GM12865 (cell line): ENCODE measurements at regions not wholly inside any gene's neighbourhood (a gene's known extent, or its start where the extent isn't known, plus 50 kb on each side); places are given as distances from the start of the nearest gene placed in this dataset.

Experiments
- DNase-seq: peaks from one replicate; pipeline ENCODE4 v3.0.0; 2010; ENCODE audit warnings: low read depth
- H3K4me3 ChIP-seq: 2 replicates; pipeline ENCODE4 v1.5.1; 2011; ENCODE audit warnings: mild to moderate bottlenecking, low read depth, low read length, control low read depth
- TF ChIP-seq, protein P1 (sequence below): IDR thresholded peaks from 2 replicates; pipeline ENCODE4 v1.5.1; 2011; ENCODE audit warnings: low read length, control low read depth, low read depth, inconsistent platforms; ENCODE audit not compliant: insufficient read depth; ENCODE audit errors: missing control alignments

DNA sequence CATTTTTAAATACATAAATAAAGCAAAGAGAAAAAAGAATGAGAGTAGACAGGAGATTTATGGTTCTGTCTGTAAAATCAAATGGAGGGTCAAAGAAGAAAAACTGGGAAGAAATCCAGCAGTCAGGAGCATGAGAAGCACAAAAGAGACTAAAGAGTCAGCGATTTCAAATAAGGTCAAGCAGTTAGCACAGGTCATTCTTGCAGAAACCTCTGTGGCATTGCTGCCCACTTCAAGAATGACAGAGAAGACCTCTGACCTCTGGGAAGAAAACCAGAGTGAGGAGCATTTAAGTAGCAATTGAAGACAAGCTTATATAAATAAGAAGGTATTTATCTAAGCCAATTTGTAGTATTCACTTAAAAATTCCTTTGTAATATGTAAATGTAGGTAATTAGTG, 172.0 kb upstream of the SPOPL start:
- DNase-seq, result no peak
- TF ChIP-seq, protein P1, sequence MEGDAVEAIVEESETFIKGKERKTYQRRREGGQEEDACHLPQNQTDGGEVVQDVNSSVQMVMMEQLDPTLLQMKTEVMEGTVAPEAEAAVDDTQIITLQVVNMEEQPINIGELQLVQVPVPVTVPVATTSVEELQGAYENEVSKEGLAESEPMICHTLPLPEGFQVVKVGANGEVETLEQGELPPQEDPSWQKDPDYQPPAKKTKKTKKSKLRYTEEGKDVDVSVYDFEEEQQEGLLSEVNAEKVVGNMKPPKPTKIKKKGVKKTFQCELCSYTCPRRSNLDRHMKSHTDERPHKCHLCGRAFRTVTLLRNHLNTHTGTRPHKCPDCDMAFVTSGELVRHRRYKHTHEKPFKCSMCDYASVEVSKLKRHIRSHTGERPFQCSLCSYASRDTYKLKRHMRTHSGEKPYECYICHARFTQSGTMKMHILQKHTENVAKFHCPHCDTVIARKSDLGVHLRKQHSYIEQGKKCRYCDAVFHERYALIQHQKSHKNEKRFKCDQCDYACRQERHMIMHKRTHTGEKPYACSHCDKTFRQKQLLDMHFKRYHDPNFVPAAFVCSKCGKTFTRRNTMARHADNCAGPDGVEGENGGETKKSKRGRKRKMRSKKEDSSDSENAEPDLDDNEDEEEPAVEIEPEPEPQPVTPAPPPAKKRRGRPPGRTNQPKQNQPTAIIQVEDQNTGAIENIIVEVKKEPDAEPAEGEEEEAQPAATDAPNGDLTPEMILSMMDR, result no peak
- no peak overlapping the region for H3K4me3 ChIP-seq

GRCh38 chr2:138333121-138333520, 168.4 kb upstream of the SPOPL start:
- TF ChIP-seq, protein P1, result no peak
- no peak for DNase-seq
- H3K4me3 ChIP-seq, result no peak overlapping the region

GRCh38 chr2:138333677-138334076, 167.9 kb upstream of the SPOPL start:
- TF ChIP-seq, protein P1, result no peak
- DNase-seq, result peak; percentile 8
- H3K4me3 ChIP-seq, result no peak overlapping the region

- TF ChIP-seq, protein P1, result no peak
- DNase-seq, result no peak
- no peak overlapping the region for H3K4me3 ChIP-seq
These were observed 167.2 kb upstream of the SPOPL start for GRCh38 chr2:138334323-138334722.

- no peak overlapping the region for H3K4me3 ChIP-seq
- TF ChIP-seq, protein P1, result no peak
- no peak for DNase-seq
These were observed 166.5 kb upstream of the SPOPL start for GRCh38 chr2:138335036-138335435.

GRCh38 chr2:138336146-138336545, 165.4 kb upstream of the SPOPL start:
- DNase-seq, result no peak
- H3K4me3 ChIP-seq, result no peak overlapping the region
- TF ChIP-seq, protein P1, result no peak

DNA sequence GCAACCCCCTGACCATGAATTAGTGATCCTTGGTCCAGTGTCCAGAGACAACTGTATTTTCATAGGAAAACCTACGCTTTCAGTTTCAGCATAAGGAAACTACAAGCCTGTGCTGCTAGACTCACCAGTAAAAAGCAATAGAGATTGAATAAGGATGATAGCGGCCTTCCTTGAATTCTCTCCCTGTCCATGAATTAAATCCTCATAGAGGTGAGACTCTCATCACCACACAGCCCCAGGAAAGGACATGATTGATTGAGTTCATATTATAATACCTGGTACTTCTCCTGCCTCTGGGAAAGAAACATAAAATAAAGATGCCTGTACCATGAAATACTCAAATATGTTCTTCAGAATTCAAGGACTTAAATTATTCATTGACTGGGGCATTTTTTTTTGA, 146.3 kb upstream of the SPOPL start:
- no peak for DNase-seq
- H3K4me3 ChIP-seq, result no peak overlapping the region
- TF ChIP-seq, protein P1, result no peak
